Left lobe of liver (tissue), 2 donors: ENCODE measurements at regions not wholly inside any gene's neighbourhood (a gene's known extent, or its start where the extent isn't known, plus 50 kb on each side); places are given as distances from the start of the nearest gene placed in this dataset.

ENCODE experiments used
- ATAC-seq: fragments of 200-7000 bp; cut with Tn5 transposase; one replicate; pipeline ENCODE4 v1.9.1; 2020; ENCODE audit warnings: mild to moderate bottlenecking, moderate library complexity
- DNase-seq: peaks from one replicate; pipeline ENCODE4 v3.0.0-alpha.2; 2020; ENCODE audit warnings: low spot score
- donor health status: DM: no; HTN: no; CAD: no; lungs with moderate emphysema.
- donor health status: DM: no; HTN: yes; CAD: no.

DNA sequence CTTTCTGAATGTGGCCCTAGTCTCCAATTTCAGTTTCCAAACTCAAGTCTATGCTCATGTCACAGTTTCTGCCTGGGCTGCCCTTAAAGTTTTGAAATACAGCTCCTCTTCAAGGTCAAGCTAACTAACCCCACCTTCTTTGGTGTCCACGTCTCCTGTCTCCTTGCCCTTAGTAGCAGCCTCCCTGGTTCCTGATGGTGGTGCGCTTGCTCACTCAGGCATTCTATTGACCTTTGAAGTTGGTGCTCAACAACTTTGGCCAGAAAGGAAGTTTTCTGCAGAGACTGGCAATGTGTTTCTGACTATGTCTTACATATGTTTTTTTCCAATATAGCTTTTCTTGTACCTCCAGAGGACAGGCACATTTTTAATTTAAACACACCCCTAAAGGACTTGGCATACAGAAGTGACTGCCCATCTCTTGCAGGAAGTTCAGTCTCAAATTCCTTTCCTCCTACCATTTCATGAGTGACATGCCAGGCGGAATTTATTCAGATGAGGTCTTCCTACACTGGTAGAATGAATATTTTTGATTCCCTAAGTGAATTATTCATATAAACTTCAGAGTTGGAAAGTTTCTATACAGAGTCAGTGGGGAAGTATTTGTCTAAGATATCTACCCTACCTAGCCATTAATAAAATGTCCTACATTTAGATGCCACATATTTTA lies 364.3 kb upstream of the USP24 start:
- ATAC-seq = no peak

DNA sequence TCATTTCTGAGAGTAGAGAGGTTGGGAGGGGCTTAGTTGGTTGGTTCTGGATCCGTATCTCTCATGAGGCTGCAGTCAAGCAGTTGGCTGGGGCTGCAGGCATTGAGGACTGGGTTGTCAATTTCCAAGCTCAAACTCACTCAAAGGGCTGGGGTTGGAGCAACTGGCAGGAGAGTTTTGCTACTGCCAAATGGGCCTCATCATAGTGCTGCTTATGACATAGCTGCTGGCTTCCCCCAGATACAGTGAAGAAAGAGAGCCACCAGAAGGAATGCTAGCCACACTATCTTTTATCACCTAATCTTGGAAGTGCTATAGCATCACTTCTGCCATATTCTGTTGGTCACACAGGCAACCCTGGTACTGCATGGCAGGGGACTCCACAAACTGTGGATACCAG lies 363.5 kb upstream of the USP24 start:
- no peak for DNase-seq
- ATAC-seq = no peak

More for the DNA sequence above, 364.3 kb upstream of the USP24 start:
- DNase-seq = no peak

GRCh38 chr1:55575571-55576279 lies 360.6 kb upstream of the USP24 start:
- DNase-seq (no peak), ATAC-seq (no peak)

- DNase-seq = no peak
- no peak for ATAC-seq
Measured at GRCh38 chr1:55574691-55575225, 359.6 kb upstream of the USP24 start.

GRCh38 chr1:55572878-55573734 lies 357.9 kb upstream of the USP24 start:
- DNase-seq (peak; percentile 54), ATAC-seq (peak; percentile 79)

DNA sequence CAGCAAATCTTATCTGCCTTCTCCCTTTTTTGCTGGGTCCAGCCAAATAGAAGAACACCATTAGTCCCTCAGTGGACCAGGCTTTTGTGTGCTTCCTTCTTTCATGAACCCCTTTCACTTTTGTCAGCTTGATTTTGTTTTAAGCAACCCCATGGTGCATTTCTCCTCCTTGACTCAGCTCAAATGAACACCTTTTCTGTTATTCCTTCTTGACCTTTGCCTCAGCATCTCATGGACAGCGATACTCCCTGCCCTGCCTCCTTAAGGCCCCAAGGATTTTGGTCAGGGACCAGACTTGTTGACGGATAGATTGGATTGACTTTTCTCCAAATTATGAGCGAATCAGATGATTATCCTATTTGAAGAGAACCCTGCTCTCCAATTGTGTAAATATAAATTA lies 356.6 kb upstream of the USP24 start:
- DNase-seq (no peak), ATAC-seq (no peak)

GRCh38 chr1:55569417-55569816 lies 354.3 kb upstream of the USP24 start:
- ATAC-seq = no peak
- no peak for DNase-seq

DNA sequence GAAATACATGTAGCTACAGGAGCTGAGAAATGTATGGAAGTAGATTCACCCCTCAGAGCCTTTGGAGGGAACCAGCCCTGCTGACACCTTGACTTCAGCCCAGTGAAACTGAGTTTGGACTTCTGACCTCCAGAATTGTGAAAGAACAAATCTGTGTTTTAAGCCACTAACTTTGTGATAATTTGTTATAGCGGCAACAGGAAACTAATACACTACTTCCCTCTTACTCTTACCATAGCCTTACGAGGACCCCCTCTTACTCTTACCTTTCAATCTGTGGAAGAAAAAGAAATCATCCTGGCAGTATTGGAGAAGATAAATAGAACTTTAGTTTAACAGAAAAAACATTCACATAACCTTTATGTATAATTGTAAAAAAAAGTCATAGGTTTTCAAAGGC lies 353.6 kb upstream of the USP24 start:
- ATAC-seq = no peak
- DNase-seq = no peak

DNA sequence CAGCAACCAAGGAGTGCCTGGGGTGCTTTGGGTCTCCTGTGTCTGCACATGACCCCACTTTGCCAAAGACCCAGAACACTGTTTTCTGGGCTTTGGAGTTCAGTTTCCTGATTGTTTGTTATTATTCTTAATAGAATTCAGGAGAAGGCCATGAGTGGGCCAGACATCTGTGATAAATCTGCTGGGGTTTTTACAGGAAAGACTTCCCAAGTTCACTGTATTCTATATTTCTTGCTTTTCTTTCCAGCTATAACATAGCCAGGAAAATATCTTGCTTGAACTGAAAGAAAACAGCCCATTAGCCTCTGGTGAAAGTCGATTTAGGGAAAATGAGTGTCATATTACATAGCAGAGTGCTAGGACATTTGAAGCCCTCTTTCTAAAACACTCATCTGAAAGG lies 345.1 kb upstream of the USP24 start:
- DNase-seq (no peak), ATAC-seq (no peak)

DNA sequence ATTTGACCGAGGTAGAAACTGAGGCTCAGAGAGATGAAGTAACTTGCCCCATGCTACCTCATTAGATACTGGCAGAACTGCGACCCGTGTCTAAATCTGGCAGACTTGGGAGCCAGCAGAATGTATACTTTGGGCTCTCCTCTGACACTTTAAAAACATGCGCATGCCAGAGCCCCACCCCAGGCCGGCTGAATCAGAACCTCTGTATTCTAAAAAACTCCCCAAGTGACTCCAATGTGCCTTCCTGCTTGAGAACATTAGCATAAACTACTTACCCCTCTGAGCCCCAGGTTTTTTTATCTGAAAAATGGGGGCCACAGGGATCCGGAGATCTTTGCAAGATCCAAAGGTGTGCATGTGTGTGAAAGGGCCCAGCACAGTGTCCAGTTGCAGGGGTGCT lies 344.7 kb upstream of the USP24 start:
- no peak for DNase-seq
- no peak for ATAC-seq

DNA sequence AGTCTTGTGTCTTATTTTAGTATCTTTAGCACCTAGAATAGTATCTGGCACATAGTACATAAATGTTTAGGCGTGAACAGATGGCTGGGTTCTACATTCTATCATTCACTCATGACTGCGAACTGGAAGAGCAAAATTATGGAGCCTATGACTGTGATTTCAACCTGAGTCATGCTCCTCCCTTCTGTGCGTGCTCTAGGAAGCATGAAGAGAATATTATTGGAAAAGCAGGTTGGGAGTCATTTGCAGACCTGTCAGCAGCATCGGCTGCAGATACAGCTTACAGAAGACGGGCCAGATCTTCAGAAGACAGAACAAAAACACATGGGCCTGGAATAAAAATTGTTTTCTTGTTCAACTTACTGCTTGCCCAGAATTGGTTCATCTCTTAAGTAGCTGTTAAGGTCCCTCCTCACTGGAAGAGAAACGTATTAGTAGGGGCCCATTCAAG lies 344.0 kb upstream of the USP24 start:
- no peak for ATAC-seq
- DNase-seq = no peak

DNA sequence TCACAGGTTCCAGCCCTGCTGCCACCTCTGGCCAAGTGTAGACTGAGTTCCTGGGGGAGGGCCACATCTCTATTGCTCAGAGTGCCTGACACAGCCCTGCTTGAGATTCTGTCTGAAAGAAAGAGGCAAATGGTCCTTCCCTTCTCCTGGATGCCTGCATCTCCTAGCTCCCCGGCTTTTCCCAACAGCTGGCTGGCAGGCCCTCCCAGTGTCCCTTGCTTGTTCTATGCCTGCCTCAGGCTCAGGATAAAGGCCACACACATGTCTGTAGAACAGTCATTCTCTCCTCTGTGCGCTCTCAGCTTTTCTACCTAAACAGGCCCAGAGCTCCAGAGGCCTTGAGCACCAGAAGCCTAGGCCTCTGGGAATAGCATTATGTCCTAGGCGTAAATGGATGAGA lies 343.4 kb upstream of the USP24 start:
- no peak for DNase-seq
- no peak for ATAC-seq

DNA sequence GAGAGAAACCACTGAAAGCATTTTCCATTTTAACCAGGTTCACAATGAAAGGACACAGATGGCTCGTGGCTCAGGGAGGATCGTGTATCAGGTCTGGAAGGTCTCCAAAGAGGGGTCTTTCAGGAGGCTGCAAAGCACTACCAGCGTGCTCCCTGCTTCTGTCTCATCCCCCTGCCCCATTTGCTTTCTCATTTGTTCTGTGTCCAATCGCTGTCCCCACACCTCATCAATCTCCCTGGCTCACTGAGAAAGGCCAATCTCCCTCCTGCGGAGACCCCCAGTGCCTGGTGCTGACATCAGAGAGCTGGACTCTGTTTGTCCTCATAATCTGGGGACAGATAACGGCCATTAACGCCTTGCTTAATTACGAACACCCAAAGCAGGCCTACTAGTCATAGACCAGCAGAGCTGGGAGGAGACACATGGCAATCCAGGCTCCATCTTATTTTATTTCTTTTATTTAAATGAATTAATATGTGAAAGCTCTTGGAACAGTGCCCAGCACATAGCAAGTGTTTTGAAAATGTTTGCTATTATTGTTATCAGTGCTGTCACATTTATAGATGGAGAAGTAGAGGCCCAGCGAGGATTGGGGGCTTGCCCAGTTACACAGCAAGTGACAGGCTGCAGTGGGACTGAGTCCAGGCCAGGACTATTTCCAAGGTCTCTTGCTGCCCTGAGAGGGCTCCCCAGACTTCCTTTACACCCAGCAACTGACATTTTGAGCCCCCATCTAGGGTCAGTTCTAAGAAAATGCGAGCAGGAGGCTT lies 341.0 kb upstream of the USP24 start:
- DNase-seq (no peak), ATAC-seq (no peak)

- ATAC-seq = no peak
- DNase-seq = no peak
Measured at GRCh38 chr1:55554611-55555010, 339.4 kb upstream of the USP24 start.

DNA sequence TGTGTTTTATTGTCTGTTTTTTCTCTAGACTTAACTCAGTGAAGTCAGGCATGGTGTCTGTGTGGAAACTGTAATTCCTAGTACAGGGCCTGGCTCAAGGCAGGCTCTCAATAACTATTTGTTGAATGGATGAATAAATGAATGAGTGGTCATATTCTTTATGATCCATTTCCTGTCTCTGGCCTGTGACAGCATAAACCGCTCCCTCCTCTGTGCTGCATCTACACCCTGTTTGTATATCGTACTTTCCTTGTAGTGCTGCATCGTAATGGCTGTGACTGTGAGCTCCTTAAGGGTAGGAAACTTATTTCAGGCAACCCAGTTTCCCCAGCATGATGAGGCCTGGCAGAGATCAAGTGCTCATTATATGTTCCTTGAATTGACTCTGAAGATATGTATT lies 337.5 kb upstream of the USP24 start:
- ATAC-seq (no peak), DNase-seq (no peak)

GRCh38 chr1:55547405-55547804 lies 332.2 kb upstream of the USP24 start:
- ATAC-seq = no peak

DNA sequence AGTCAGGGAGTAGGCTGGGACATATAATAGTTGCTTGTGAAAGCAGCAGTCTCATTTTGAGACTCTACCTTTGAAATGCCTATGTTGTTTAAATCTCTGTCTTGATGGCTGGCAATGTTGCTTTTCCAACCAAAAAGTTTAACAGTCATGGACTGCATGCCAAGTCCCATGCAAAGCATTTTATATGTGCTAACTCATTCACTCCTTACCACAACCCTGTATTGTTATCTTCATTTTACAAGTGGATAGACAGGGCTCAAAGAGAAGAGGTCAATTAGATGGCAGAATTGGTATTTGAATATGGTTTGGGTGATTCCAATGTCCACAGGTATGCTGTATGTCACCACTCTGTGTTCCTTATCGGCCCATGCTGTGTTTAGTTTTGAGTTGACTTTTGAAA lies 331.4 kb upstream of the USP24 start:
- ATAC-seq (no peak), DNase-seq (no peak)

More at GRCh38 chr1:55547405-55547804, 332.2 kb upstream of the USP24 start:
- no peak for DNase-seq

- no peak for DNase-seq
- no peak for ATAC-seq
Measured at GRCh38 chr1:55544826-55545225, 329.7 kb upstream of the USP24 start.

GRCh38 chr1:55542901-55543504 lies 327.8 kb upstream of the USP24 start:
- DNase-seq = no peak
- ATAC-seq = no peak

DNA sequence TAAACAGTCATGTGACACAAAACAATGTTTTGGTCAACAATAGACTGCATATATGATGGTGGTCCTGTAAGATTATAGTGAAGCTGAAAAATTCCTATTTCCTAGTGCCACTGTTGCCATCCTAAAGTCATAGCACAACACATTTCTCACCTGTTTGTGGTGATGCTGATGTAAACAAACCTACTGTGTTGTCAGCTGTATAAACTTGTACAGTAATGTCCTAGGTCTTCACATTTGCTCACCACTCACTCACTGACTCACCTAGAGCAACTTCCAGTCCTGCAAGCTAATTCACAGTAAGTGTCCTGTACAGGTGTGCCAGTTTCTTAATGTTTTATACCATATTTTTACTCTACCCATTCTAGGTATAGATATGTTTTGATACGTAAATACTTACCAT lies 326.1 kb upstream of the USP24 start:
- ATAC-seq (no peak), DNase-seq (no peak)
